Esophagus squamous epithelium (tissue), 4 donors: ENCODE measurements at regions not wholly inside any gene's neighbourhood (a gene's known extent, or its start where the extent isn't known, plus 50 kb on each side); places are given as distances from the start of the nearest gene placed in this dataset.

Source experiments
- CTCF ChIP-seq, 6 experiments: fragments of 450-650 bp in 4 of 6; fragments of 200-600 bp in 2 of 6; sonication (generic) in 2 of 6; IDR thresholded peaks; one replicate each; pipeline ENCODE4 v1.5.1; 2016 to 2019; ENCODE audit warnings: antibody characterized with exemption in 6 of 6, mild to moderate bottlenecking in 4 of 6, moderate library complexity in 4 of 6
- POLR2A ChIP-seq, 4 donors: fragments of 450-650 bp; IDR thresholded peaks; one replicate each; pipeline ENCODE4 v1.6.1; 2017; ENCODE audit warnings: antibody characterized with exemption in 4 of 4, mild to moderate bottlenecking in 4 of 4, moderate library complexity in 3 of 4

GRCh38 chr6:91193446-91193845 lies 606.6 kb upstream of the MAP3K7 start:
- TF ChIP-seq CTCF (IDR thresholded peaks at IDR 0.05) (no peak), POLR2A (IDR thresholded peaks at IDR 0.05) (no peak)
